HG02885 (cell line): ENCODE measurements at regions not wholly inside any gene's neighbourhood (a gene's known extent, or its start where the extent isn't known, plus 50 kb on each side); places are given as distances from the start of the nearest gene placed in this dataset.
"Not testable (repeated sequence)": the region's sequence is repeated elsewhere in the genome, so short reads cannot be mapped to it uniquely, and the experiment has no call there.

Experiments
- ATAC-seq: cut with Tn5 transposase; IDR thresholded peaks from one replicate; pipeline ENCODE4 v1.9.1; 2021; ENCODE audit warnings: mild to moderate bottlenecking; ENCODE audit not compliant: unreplicated experiment, poor library complexity

DNA sequence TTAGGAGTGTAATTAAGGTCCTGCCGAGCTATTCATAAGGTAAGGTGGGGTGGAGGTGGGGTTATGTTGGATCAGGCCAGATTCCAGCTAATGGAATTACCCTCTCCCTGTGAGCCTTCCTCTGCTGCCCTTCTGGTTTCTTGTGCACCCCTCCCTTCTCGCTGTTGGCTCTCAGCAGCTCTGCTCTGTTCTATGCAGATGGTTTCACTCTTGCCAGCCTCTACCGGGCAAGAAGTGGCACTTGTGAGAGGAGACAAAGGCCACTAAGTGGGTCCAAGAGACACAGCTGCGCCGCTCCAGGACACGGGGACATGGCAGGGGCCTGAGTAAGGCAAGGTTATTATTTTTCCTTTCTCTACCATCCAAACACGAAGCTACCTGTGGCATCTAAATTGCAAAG, 334.4 kb downstream of the EMP1 start:
- no peak for ATAC-seq

DNA sequence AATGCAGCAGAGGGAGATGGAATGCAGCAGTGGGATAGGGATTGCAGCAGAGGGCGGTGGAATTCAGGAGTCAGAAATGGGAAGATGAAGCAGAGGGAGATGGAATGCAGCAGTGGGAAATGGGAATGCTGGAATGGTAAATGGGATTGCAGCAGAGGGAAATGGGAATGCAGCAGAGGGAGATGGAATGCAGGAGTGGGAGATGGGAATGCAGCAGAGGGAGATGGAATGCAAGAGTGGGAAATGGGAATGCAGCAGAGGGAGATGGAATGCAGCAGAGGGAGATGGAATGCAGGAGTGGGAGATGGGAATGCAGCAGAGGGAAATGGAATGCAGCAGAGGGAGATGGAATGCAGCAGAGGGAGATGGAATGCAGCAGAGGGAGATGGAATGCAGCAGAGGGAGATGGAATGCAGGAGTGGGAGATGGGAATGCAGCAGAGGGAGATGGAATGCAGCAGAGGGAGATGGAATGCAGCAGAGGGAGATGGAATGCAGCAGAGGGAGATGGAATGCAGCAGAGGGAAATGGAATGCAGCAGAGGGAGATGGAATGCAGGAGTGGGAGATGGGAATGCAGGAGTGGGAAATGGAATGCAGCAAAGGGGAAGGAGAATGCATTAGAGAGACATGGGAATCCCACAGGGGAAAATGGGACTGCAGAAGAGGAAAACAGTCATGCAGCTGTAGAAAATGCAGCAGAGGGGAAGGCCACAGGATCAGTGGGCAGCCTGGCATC, 329.8 kb downstream of the EMP1 start:
- ATAC-seq, result not testable (repeated sequence)

DNA sequence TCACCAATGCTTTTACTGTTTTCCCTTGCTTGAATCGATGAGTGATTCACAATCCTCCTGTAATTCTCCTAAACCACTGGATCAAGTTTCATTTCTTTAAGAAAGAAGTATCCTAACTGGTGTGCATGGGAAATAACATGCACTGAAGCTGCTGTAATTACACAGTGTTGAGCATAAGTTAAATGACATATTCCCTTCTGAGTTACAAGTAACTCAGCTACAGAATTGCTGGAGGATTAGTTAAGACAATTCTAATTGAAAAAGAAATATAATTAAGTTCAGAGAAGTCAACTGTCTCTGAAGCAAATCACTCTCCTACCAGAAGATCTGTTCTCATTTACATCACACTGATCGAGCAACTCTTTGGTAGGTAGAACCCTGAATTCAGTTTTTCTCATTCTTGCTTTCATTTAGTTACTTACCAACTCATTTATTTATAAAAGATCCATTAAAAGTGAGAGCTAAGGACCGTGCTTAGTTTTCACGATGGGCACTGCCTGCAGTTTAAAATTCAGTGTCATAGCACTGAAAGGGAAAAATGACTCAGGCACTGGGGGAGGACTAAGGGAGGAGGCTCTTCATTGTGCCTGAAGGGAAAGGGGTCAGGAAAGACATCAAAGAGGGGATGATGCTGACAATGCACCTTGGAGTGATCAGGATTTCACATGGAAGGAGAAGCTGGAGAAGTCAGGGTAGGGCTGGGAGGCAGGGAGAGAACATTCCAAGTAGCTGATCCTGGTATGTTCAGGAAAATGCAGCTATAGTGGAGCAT, 327.2 kb downstream of the EMP1 start:
- ATAC-seq, result no peak

DNA sequence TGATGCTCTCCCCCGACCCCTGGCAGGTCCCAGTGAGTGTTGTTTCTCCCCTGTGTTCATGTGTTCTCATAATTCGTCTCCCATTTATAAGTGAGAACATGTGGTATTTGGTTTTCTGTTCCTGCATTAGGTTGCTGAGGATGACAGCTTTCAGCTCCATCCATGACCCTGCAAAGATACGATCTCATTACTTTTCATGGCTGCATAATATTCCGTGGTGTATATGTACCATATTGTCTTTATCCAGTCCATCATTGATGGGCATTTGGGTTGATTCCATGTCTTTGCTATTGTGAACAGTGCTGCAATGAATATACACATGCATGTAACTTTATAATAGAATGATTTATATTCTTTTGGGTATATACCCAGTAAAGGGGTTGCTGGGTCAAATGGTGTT, 321.5 kb downstream of the EMP1 start:
- not testable (repeated sequence) for ATAC-seq

DNA sequence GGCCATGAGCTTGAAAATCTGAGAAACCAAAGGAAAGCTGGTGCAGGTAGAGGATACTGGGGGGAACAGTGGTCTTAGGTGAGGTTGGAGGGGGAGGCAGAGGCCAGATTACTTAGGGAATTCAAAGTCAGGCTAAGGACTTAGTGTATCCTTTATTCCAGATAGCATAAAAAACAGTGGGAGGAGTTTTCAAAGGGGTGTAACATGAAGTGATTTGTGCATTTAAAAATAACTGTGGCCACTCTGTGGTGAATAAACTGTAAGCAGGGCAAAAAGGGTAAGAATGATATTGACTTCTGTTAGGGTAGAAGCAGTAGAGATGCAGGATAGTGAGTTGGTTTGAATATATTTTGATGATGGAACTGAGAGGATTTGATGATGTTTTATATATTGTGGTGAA, 313.2 kb downstream of the EMP1 start:
- no peak for ATAC-seq

DNA sequence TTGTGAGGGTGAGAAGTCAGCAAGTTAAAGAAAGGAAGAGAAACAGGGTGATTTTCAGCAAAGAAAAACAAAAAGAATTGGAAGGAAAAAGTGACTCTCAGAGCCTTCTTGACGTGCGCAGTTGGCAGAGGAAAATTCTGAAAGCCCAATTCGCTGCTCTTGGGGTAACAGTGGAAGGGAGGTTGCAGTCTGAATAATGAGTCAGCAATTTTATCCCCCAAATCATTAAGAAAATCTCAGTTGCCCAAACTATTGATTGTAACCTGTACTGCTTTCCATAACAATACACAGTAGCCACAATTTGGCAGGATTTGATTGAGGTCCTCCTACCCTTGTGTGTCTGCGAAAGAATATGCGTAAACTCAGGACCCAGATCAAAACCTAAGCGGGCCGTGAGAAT, 309.1 kb downstream of the EMP1 start:
- ATAC-seq, result no peak

DNA sequence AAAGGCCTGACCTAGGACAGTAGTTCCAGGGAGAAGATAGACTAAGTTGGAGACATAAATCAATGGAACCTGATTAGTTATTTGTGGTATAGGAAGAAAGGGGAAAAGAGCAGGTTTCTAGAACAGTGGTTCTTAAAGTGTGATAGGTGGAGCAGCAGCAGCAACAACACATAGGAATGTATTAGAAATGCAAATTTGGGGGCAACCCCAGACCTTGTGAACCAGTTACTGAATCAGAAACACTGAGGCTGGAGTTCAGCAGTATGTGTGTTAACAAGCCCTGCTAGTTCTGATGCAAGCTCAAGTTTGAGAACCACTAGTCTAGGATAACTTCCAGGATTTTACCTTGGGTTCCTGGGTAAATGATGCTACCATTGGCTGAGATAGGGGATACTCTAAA, 308.7 kb downstream of the EMP1 start:
- ATAC-seq, result no peak

DNA sequence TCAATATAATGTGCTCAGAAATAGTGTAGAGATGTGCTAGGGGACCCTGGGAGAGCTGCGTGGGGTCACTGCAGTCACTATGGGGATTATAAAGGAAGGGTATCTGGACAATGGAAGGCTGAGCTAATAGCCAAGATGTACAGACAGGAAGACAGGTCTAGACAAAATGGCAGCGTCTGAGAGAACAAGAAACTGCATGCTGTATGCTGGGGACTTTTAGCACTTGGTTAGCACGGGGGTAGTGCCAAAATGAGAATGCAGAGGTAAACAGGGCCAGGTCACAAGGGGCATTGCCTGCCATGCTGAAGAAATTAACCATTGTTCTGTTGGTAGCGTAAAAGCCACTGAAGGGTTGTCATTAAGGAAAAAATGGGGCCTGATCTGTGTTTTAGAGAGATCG, 308.2 kb downstream of the EMP1 start:
- ATAC-seq, result no peak

DNA sequence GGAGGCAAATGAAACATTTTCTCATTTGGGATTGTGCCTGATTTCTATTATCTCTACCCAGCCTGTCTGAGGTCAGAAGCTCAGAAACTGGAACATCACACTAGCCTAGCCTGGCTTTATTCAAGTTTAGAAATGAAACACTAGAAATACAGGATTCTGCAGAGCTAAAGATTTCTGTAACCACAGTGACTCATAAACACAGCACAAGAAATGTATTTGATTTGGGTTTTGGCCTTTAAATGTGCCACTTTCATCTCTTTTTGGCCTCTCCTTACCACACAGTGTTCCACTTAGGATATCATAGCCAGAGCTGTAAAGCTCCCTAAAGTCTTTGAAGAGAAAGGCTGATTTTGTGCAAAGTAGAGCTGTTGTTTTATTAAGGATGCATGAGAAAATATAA, 307.5 kb downstream of the EMP1 start:
- ATAC-seq, result no peak

DNA sequence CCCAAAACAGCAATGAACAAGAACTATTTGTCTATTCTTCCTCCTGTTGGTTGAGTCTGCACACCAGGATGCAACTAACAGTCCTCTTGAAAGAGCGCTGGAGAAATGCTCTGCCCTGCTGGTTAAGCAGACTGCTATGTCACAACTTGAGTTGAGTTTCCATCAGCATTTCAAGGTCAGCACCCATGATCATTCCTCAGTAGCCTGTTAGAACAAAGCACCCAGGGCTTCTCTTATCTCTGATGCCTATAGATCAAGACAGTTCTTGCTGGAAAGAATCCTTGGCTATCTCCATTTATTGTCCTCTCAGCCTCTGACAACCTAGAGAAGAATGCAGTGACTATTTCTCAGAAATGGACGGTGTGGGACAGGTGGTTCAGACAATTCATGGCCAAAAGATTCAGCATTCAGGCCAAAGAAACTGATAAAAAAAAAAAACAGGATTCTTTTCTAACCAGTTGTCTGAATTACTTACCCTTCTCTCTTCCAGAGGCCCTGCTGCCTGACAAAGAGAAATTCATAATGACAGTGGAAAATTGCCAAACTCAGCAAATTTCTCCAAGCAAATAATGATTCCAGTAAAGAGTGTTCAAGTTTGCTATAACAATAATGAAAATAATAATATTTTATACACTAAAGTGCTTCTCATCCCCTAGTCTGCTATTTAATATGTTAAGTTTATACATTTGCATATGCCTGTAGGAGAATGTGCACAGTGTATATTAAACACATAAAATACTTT, 306.7 kb downstream of the EMP1 start:
- no peak for ATAC-seq

DNA sequence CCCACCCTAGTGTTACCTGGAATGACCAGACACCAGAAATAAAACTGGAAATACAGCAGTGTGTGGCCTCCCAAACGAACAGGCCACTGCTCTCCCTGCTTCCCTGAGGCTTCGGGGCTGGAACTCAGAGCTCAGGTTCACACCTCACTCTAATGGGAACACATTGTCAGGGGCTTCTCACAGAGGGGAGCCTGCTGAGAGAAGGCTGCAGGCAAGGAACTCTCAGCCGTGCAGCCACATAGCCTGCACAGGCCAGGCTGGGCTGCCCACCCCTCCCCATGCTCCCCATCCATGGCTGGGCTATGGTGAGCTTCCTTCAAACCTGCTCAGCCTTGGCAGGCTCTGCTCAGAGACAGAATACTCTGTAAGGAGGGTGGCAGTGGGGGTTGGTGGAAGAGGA, 302.5 kb downstream of the EMP1 start:
- ATAC-seq, result no peak

DNA sequence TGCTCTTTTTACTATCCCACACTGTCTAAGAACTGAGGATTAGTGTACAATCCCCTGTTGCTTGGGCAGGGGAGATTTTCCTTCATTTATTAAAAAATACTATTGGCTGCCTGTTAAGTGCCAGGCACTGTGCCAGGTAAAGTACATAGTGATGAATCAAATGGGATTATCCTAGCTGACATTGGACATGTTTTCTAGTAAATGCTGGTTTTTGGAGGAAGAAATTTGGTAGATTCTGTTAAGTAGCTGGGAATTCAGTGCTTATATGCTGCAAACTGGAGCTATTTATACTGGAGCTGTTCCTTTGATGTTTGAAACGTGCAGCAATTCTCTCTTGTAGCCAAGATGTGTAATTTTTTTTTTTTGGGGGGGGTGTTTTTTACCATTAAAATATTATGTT, 299.6 kb downstream of the EMP1 start:
- no peak for ATAC-seq

DNA sequence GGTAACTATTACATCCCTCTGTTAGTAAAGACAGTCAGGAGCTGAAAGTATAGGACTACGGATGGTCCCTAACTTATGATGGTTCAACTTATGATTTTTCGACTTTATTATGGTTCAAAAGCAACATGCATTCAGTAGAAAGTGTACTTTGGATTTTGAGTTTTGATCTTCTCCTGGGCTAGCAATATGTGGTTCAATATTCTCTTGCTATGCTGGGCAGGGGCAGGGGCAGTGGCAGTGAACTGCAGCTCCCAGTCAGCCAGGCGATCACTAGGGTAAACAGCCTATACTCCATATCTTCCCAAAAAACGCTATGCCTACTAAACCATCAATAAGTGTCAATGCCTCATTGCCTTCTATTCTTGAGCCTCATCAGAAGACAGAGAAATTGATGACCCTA, 292.7 kb downstream of the EMP1 start:
- no peak for ATAC-seq

DNA sequence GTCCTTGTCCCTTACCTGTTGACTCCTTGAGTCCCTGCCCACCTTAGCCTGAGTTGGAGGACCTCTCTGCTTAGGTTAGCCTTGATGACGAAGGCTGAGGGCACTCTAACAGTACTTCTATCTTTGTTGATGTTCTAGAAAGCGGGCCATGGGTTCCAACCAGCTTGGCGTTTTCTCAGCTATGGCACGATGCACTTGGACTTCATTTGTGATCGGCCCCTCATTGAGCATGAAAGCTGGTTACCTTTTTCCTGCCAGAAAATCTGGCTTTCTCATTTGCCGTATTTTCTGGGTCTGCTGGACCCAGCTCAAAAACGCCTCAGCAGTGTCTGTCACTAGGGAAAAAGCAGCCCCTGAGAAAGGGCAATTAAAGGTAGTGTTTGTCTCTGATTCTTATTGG, 290.8 kb downstream of the EMP1 start:
- no peak for ATAC-seq

DNA sequence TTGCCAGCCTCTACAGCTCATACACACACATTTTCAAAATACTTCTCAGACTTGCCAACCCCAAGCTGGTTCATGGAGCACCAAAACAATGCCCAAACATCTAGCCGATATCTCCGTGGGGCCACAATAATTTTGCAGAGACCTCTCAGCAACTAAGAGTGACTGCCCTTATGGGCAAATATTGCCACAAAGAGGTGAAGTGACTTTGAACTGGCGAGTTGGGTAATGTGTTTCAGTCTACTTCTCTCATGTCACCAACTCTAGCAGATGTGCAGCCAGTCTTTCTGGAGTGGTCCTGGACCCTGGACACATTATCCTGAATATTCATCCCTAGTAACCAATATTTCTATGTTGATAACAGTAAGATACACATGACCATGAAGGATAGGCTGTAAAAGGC, 290.3 kb downstream of the EMP1 start:
- ATAC-seq, result no peak

DNA sequence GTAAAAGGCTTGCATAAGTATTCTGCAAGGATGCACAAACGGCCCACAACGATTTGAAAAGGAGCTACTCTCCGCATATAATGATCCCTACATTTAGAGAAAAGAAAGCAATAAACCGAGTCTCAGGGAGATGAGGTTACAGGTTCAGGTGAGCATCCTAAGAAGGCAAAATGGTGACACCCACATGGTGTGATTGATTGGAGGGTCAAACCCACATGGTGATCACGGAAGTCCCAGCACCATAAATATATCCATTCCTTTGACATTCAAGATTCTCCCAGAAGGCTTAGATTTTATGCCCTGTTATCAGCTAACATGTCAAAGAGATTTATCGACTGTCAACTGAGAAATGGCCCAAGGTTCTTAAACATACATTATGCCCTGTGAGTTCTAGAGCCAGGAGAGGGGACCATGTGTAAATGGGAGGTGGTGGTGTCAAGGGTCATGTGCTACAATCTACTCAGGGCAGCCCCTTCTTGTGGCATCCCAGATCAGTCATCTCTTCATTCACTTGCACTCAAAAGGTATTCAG, 282.2 kb downstream of the EMP1 start:
- no peak for ATAC-seq

DNA sequence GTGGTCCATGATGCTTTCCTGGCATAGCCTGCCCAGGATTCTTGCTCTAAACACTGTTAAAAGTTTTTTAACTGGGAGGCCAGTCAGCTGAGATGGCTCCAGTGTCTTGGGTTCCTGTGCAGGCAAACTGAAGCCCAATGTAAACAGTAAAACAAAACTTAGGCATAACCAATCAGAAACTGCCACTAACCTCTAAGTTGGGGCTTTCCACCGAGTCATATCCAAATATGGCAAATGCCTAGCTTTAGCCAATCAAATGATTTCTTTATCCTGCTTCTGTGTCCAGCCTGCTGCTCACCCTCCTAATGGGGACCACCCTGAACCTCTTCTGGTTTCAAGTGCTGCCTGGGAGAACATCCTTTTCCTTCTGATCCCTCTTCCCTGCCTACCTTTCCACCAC, 277.9 kb downstream of the EMP1 start:
- no peak for ATAC-seq

DNA sequence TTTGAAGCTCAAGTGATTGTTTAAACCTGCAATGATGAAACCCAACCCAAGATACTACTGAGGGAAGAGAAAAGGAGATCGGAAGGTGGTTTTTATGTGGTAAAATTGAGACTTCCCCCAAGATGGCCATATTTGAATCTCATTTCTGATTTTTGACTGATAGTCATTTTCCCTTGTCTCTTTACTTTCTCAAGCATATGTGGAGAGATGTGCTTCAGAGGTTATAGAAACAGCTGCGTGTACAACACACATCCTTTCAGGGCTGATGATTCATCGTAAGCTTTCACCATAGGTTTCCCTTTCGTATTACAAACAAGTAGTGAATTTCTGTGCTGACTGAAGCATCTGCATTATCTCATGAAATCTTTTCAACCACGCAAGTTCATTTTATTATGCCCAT, 276.2 kb downstream of the EMP1 start:
- peak; percentile 99 for ATAC-seq

DNA sequence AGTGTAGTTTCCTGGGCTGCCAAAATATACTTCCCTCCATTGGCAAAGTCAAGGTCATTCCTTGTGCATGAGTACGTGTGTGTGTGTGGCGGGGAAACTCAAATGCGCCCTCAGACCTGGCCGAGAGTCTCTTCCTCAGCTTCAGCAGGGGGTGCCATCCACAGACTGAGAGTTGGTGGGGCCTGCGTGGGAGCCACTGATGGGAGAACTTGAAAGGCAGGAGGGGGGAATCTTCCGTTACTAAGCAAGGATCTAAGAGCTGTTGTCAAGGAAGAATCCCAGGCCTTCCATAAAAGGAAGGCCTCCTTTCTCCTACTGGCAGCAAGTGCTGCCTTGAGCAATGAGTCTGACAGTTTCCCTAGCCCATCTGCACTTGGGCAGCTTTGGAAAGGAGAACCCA, 274.9 kb downstream of the EMP1 start:
- ATAC-seq, result no peak

DNA sequence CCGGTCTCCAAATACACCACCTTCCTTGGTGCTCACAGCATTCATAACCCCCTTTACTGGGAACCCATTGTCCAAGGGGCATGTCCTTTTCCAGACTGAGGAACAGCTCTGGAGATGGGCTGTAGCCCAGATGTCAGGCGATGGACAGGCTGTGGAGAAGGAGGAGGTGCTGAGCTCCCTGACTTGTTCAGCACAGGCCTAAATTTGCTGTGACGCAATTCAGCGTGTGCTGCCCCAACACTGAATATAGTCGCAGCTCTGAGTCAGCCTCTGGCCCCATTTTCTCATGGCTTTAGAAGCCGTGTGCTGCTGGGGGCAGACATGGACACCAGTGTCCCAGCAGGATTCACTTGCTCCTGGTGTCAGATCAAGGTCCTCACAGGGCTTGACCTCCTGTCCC, 269.1 kb downstream of the EMP1 start:
- ATAC-seq, result no peak

DNA sequence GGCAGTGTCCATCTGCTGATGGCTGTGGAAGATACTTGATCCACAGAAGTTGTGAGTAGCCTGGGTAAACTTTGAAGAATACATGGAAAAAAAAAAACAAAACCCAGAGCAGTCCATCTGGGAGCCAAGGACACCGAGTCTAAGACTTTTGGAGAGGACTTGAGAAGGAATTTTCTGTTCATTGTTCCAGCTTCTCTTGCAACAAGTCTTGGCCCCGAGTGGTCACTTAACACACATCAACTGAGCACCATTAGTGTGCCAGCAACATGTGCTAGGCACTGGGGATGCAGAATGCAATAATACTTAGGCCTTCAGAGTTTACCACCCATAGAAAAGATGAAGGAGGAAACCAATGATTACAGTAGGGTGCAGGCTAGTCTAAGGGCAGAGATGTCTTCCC, 266.7 kb downstream of the EMP1 start:
- ATAC-seq, result no peak
